ENCODE measurements at regions not wholly inside any gene's neighbourhood (a gene's known extent, or its start where the extent isn't known, plus 50 kb on each side); places are given as distances from the start of the nearest gene placed in this dataset.

- Mint-ChIP-seq H3K9me3 (peaks cover 0 to 2% of the 10 kb centered on the region in 2 donors), H3K27ac (no peak overlapping the region), H3K4me1 (no peaks in the 10 kb centered on the region), H3K4me3 (no peak overlapping the region), H3K36me3 (no peaks in the 10 kb centered on the region), H3K27me3 (ENCODE audit: low read depth in 2 of 2) (peaks cover 8 to 11% of the 10 kb centered on the region in 2 donors)
- TF ChIP-seq CTCF (IDR thresholded peaks at IDR 0.05): no peak
- DNase-seq (no peak), ATAC-seq (no peak)
- H3K4me3 ChIP-seq (ENCODE audit: low read length): no peak overlapping the region
- H3K36me3 ChIP-seq (ENCODE audit: control insufficient read depth, insufficient read depth, low read length): no peaks in the 10 kb centered on the region
- WGBS (ENCODE audit: insufficient coverage): 54% methylated on average over 2 of the region's 2 CpGs
- H3K27me3 ChIP-seq (ENCODE audit: control insufficient read depth, insufficient read depth, low read length): no peaks in the 10 kb centered on the region
- intact Hi-C loops (cut with micrococcal nuclease): no loop called here
- H3K4me1 ChIP-seq (ENCODE audit: control insufficient read depth, insufficient read depth, low read length): no peaks in the 10 kb centered on the region
- H3K9me3 ChIP-seq (ENCODE audit: control insufficient read depth, insufficient read depth, low read length): no peaks in the 10 kb centered on the region
- H3K27ac ChIP-seq (ENCODE audit: low read length): no peak overlapping the region
Measured at GRCh38 chr18:8519102-8519501, 90.1 kb upstream of the RAB12 start.

- H3K4me1 ChIP-seq (ENCODE audit: control insufficient read depth, insufficient read depth, low read length): no peaks in the 10 kb centered on the region
- ATAC-seq (no peak), DNase-seq (no peak)
- no peak overlapping the region for H3K4me3 Mint-ChIP-seq
- H3K4me3 ChIP-seq (ENCODE audit: low read length): no peak overlapping the region
- no peaks in the 10 kb centered on the region for H3K36me3 Mint-ChIP-seq
- H3K27me3 ChIP-seq (ENCODE audit: control insufficient read depth, insufficient read depth, low read length): no peaks in the 10 kb centered on the region
- no peak for TF ChIP-seq CTCF (IDR thresholded peaks at IDR 0.05)
- no peak overlapping the region for H3K27ac ChIP-seq (ENCODE audit: low read length)
- H3K4me1 Mint-ChIP-seq: no peaks in the 10 kb centered on the region
- no peaks in the 10 kb centered on the region for H3K36me3 ChIP-seq (ENCODE audit: control insufficient read depth, insufficient read depth, low read length)
- peaks cover 0 to 2% of the 10 kb centered on the region in 2 donors for H3K9me3 Mint-ChIP-seq
- intact Hi-C loops (cut with micrococcal nuclease): no loop called here
- H3K27me3 Mint-ChIP-seq (ENCODE audit: low read depth in 2 of 2): peaks cover 16 to 17% of the 10 kb centered on the region in 2 donors
- H3K27ac Mint-ChIP-seq: no peak overlapping the region
- WGBS (ENCODE audit: insufficient coverage): 91% methylated on average over 1 of the region's 1 CpG
- H3K9me3 ChIP-seq (ENCODE audit: control insufficient read depth, insufficient read depth, low read length): no peaks in the 10 kb centered on the region
Measured at GRCh38 chr18:8520266-8520665, 89.0 kb upstream of the RAB12 start.

- intact Hi-C loops (cut with micrococcal nuclease): no loop called here
- H3K27ac ChIP-seq (ENCODE audit: low read length): no peak overlapping the region
- H3K27me3 ChIP-seq (ENCODE audit: control insufficient read depth, insufficient read depth, low read length): peaks cover 2% of the 10 kb centered on the region
- peaks cover 4% of the 10 kb centered on the region for H3K4me1 ChIP-seq (ENCODE audit: control insufficient read depth, insufficient read depth, low read length)
- no peak overlapping the region for H3K27ac Mint-ChIP-seq
- H3K4me3 Mint-ChIP-seq: no peak overlapping the region
- TF ChIP-seq CTCF (IDR thresholded peaks at IDR 0.05): no peak
- no peaks in the 10 kb centered on the region for H3K4me1 Mint-ChIP-seq
- DNase-seq (no peak), ATAC-seq (no peak)
- H3K9me3 ChIP-seq (ENCODE audit: control insufficient read depth, insufficient read depth, low read length): no peaks in the 10 kb centered on the region
- no peak overlapping the region for H3K4me3 ChIP-seq (ENCODE audit: low read length)
- H3K9me3 Mint-ChIP-seq: peaks cover 0 to 2% of the 10 kb centered on the region in 2 donors
- WGBS (ENCODE audit: insufficient coverage): 69% methylated on average over 4 of the region's 4 CpGs
- no peaks in the 10 kb centered on the region for H3K36me3 ChIP-seq (ENCODE audit: control insufficient read depth, insufficient read depth, low read length)
- H3K36me3 Mint-ChIP-seq: peaks cover 8% of the 10 kb centered on the region
- H3K27me3 Mint-ChIP-seq (ENCODE audit: low read depth in 2 of 2): peaks cover 23 to 32% of the 10 kb centered on the region in 2 donors
Measured at GRCh38 chr18:8522756-8523155, 86.5 kb upstream of the RAB12 start.

GRCh38 chr18:8525692-8526091 is 83.5 kb upstream of the RAB12 start:
- intact Hi-C loops (cut with micrococcal nuclease): no loop called here
- 3% methylated on average over 6 of the region's 6 CpGs for WGBS (ENCODE audit: insufficient coverage)
- peaks cover 25 to 33% of the 10 kb centered on the region in 2 donors for H3K27me3 Mint-ChIP-seq (ENCODE audit: low read depth in 2 of 2)

More at GRCh38 chr18:8525692-8526091, 83.5 kb upstream of the RAB12 start:
- H3K36me3 ChIP-seq (ENCODE audit: control insufficient read depth, insufficient read depth, low read length): no peaks in the 10 kb centered on the region
- H3K4me3 ChIP-seq (ENCODE audit: low read length): no peak overlapping the region
- H3K4me1 ChIP-seq (ENCODE audit: control insufficient read depth, insufficient read depth, low read length): peaks cover 4% of the 10 kb centered on the region
- H3K9me3 ChIP-seq (ENCODE audit: control insufficient read depth, insufficient read depth, low read length): peaks cover 7% of the 10 kb centered on the region
- no peak for DNase-seq
- ATAC-seq: no peak
- Mint-ChIP-seq H3K4me3 (no peak overlapping the region), H3K4me1 (no peaks in the 10 kb centered on the region), H3K27ac (no peak overlapping the region), H3K36me3 (peaks cover 22% of the 10 kb centered on the region), H3K9me3 (peaks cover 2 to 8% of the 10 kb centered on the region in 2 donors)
- no peak overlapping the region for H3K27ac ChIP-seq (ENCODE audit: low read length)
- H3K27me3 ChIP-seq (ENCODE audit: control insufficient read depth, insufficient read depth, low read length): peaks cover 2% of the 10 kb centered on the region
- TF ChIP-seq CTCF (IDR thresholded peaks at IDR 0.05): no peak
